HUDEP-2 (cell line): ENCODE measurements at regions not wholly inside any gene's neighbourhood (a gene's known extent, or its start where the extent isn't known, plus 50 kb on each side); places are given as distances from the start of the nearest gene placed in this dataset.
"Not testable (repeated sequence)": the region's sequence is repeated elsewhere in the genome, so short reads cannot be mapped to it uniquely, and the experiment has no call there.

Experiments used
- DNase-seq, 76 experiments: peaks; one replicate each; lab custom pipeline; 2025; ENCODE audit not compliant: unreplicated experiment in 76 of 76; lab: John Stamatoyannopoulos, UW

GRCh38 chr2:49343638-49344037, 189.3 kb upstream of the FSHR start:
- no peak for DNase-seq

DNA sequence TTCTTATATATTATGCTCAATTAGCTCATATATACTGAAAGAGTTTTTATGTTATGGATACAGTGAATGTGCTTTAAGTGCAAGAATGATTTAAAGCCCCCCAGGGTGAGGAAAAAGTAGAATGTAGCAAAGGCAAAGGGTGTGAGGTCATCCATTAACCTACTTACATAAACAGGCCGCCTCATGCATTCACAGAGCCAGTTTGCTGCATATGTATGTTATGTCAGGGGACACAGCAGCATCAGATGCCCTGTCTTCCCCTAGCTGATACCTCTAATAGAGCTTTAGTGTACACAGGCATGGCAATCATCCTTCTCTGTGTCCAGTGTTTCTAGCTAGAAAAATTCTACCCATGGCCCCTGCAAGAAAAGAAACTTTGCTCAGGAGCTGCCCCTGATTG, 187.8 kb upstream of the FSHR start:
- DNase-seq, result no peak

- DNase-seq, result no peak
Measured at GRCh38 chr2:49335546-49335945, 181.2 kb upstream of the FSHR start.

- no peak for DNase-seq
Measured at GRCh38 chr2:49332415-49332814, 178.1 kb upstream of the FSHR start.

DNA sequence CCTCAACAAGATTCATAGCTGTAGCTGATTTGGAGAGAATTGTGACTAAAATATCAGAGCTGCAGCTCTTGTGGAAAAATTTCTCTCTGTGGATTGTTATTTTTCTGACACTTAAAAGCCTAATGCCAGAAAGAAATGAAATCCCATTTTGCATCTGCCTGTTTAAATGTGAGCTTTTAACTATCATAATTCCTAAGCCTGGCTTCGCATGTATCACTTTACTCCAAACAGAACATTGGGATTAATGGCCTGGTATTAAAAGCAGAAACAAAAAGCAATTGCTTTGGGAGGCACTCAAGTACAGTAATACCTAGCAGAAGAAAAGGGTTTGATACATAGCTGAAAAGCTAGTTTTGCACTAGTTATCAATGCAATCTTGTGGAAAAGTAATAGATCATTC, 164.2 kb upstream of the FSHR start:
- no peak for DNase-seq

GRCh38 chr2:49309461-49309860, 155.1 kb upstream of the FSHR start:
- DNase-seq, result no peak

- no peak for DNase-seq
Measured at GRCh38 chr2:49306925-49307324, 152.6 kb upstream of the FSHR start.

DNA sequence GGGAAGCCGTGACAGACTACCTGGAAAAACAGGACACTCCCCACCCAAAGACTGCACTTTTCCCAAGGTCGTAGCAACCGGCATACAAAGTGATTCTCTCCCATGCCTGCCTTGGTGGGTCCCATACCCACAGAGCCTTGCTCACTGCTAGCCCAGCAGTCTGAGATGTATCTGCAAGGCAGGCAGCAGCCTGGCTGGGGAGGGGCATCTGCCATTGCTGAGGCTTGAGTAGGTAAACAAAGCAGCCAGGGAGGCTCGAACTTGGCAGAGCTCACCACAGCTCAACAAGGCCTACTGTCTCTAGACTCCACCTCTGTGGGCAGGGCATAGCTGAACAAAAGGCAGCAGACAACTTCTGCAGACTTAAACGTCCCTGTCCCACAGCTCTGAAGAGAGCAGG, 144.4 kb upstream of the FSHR start:
- DNase-seq, result not testable (repeated sequence)

DNA sequence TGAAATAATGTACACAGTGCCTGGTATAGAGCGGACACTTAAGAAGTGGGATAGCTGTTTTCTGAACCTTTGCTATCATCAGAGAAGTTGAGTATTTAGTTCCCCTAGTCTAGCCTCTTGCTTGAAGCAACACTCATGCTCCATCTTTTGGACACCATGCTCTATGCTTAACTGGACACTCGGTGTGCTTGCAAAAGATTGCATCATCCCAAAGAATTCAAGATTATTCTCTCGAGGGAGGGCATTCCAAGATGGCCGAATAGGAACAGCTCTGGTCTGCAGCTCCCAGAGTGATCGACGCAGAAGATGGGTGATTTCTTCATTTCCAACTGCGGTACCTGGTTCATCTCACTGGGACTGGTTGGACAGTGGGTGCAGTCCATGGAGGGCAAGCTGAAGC, 143.9 kb upstream of the FSHR start:
- DNase-seq, result no peak

DNA sequence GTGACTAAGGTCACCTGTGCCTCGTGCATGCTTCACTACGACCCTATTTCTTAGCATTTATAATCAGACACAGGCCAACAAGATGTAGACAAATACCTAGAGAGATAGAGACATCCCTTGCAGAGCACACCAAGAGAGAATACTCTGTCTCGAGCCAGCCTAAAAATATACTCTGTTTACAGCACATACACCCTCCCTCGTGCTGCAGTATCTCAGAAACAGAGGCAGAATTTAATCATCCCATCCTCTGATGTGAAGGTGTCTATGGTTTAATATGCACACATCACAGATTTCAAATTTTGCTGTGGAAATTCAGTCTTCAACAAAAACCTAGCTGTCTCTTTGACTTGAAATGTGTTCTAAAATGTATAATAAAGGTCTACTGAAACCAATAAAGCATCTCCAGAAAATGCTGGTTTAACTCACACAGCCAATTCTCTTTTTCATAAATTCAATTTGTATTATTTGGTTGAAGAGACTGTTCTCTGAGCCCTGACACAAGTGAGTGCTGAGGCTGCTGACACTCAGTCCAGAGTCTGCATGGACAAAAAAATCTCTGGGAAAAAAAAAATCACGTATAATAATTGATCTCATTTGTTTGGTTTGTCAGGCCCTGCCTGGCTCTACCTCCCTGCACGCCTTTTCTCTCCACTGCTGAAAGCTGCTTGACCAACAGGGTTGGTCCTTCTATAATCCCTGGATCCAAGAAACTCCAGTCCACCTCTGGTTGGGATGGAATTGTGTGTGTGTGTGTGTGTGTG, 142.0 kb upstream of the FSHR start:
- no peak for DNase-seq

DNA sequence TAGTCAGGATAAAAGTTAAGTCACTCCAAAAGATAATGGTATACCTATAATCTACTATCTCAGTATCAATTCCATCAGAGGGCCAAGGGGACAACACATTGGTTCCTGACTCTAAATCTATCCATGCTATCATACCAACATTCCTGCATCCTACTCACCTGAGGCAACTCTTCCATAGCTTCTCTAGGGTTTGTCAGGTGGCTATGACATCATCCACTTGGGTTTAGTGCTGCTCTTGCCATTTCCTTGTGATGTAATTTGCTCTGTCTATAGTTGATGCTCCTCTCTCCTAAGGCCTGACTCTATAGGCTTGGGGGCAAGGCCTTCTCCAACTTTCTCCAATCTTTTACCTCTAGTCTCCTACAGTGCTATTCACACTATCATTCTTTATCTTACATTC, 139.9 kb upstream of the FSHR start:
- DNase-seq, result no peak

DNA sequence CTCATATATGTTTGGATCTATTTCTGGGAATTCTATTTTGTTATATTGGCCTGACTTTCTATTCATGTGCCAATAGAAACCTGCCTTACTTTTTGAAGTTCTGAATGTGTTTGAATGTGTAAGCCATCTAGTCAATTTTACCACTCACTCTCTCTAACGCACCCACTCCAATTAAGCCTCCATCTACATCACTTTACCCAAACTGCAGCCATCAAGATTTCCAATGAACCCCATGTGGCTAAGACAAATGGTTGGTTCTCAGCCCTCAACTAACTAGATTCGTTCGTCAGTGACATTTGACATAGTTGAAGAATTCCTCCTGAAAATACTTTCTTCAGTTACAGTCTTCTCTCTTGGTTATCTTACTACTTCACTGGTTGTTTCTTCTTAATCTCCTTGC, 137.3 kb upstream of the FSHR start:
- DNase-seq, result no peak

GRCh38 chr2:49289711-49290110, 135.4 kb upstream of the FSHR start:
- DNase-seq, result no peak

DNA sequence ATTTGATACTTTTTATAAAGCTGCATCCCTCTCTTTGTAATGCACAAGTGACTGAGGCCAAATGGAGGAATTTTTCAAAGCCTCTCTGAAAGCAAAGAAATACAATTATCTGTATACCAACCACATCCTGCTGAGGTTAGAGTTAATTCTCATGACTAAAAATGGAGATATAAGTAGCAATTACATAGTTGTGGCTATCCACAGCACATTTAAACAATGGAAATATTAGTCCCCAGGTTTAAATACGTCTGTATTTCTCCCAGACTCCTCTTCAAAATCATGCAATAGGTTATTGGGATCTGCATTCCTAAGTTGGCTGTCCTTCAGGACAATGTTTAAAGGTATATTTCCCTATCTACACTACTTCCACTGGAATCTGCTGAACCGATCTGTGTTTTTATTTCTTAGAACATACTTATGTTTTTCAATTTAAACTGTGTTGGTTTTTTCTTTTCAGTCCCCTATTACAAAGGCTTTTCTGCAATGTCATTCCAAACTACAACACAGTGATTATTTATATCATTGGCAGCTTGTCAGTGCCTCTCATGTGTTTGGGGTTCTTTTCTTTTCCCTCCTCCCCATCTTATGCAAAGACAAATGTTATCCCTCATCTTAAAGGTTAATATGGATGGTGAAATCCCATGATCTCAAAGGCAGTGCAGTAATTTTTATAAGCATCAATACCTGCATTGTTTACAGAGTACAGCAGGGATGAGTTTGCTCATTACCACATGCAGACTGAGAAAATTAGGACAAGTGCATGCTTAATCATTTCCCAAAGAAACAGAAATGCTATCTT, 134.8 kb upstream of the FSHR start:
- no peak for DNase-seq

- no peak for DNase-seq
Measured at GRCh38 chr2:49288113-49288705, 133.9 kb upstream of the FSHR start.

DNA sequence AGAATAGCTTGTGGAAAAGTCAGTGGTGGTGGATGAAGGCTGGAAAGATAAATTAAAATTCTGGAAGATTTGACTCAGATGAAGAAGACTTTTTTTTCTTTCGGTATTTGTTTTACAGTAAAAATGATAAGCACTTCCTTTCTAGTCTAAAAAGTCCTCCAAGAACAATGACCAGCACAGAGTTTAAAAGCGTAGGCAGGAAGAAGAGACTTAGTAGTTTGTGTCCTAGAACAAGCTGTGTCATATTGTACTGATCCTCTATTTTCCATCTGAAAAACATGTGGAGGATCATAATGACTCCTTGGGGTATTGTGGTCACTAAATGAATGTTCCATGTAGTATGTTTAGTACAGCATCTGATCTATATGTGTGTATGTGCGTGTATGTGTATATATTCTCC, 132.4 kb upstream of the FSHR start:
- DNase-seq, result no peak

DNA sequence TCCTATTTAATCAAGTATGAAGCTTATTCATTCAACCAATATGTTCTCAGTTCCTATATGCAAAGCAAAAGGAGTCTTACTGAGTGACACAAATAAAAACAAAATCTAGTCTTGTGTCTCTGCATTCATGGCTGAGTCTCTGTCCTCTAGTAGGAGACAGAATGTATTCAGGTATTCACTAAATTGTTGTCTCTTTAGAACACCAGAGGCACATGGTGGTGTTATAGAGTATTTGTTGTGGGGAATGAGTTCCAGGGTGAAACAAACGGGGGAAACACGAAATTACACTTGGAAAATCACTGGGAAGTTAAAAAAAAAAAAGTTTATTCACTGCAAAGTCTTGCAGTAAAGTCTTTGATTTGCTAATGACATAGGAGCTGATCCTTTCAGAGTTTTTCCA, 131.7 kb upstream of the FSHR start:
- no peak for DNase-seq

DNA sequence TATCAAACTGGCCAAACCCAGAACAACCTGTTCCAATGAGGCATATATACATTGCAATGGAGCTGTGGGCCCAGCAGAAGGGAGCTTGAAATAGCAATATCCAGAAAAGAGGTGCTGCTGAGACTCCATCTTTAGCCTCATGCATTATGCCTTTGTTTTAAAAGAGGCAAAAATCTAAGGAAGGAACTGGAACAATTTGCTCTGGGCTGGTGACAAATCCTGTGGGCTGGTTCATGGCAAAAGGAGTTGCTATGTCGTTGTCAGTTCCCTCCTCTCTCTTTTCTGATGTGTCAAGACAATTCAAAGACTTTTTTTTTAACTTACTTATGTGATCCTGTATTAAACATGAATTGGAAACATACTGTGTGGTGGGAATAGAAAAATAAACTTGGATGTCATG, 124.2 kb upstream of the FSHR start:
- no peak for DNase-seq

GRCh38 chr2:49278141-49278540, 123.8 kb upstream of the FSHR start:
- no peak for DNase-seq

- DNase-seq, result no peak
Measured at GRCh38 chr2:49271060-49271606, 116.8 kb upstream of the FSHR start.

- DNase-seq, result no peak
Measured at GRCh38 chr2:49270091-49270490, 115.8 kb upstream of the FSHR start.

- no peak for DNase-seq
Measured at GRCh38 chr2:49265471-49265870, 111.2 kb upstream of the FSHR start.
